GM21529 (cell line): ENCODE measurements at regions not wholly inside any gene's neighbourhood (a gene's known extent, or its start where the extent isn't known, plus 50 kb on each side); places are given as distances from the start of the nearest gene placed in this dataset.

Experiments
- ATAC-seq: cut with Tn5 transposase; IDR thresholded peaks from one replicate; pipeline ENCODE4 v1.9.1; 2021; ENCODE audit not compliant: unreplicated experiment

- ATAC-seq, result no peak
These were observed 137.2 kb downstream of the PFKFB3 start for GRCh38 chr10:6339891-6340290.

GRCh38 chr10:6342096-6342685, 139.5 kb downstream of the PFKFB3 start:
- ATAC-seq, result no peak

DNA sequence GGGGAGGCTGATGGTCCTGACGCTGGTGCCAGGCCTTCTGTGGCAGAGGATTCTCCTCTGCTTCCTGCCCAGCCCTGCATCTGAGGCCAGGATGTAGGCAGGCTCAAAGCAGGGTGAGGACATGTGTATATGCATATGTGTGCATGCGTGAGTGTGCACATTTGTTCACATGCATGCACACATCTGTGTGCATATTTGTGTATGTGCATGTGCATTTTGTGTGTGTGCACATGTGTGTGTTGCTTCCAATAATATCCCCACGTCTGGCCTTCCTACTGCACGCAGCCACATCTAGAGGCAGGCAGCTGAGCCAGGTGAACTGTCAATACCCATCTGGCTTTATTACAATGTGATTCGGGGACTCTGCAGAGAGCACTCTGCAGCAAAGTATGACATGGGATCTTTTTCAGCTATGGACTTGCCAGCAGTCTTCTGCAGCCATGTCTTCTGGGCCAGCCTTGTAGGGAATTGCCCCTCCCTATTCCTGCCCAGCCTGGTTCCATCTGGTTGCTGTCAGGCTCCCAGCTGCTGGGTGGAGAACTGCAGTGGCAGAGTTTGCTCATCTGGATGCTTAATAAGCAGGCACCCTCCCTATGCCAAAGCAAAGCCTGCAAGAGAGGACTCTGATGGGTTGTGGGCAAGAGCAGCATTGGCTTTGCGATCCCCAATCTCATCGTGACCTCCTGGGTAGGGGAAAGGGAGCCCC, 140.7 kb downstream of the PFKFB3 start:
- no peak for ATAC-seq

GRCh38 chr10:6345404-6345803, 142.7 kb downstream of the PFKFB3 start:
- ATAC-seq, result no peak

DNA sequence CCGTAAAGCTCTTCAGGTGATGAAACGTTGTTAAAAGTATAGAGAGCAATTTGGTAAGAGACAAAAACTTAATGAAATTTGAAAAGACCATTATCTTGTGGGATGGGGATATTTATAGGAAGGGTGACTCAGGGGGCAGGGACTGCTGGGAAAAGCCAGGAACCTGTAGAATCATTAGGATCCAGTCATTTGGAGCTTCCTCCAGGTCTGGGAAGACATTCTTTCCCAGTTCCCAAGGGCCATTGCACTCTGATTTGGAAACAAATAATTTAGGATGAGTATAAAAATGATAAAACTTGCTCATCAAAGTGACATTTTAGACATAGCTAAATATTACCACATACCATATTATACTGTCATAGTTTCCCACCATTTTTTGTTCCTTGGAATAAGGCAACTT, 143.9 kb downstream of the PFKFB3 start:
- no peak for ATAC-seq

GRCh38 chr10:6347391-6347951, 144.7 kb downstream of the PFKFB3 start:
- peak; percentile 11 for ATAC-seq

DNA sequence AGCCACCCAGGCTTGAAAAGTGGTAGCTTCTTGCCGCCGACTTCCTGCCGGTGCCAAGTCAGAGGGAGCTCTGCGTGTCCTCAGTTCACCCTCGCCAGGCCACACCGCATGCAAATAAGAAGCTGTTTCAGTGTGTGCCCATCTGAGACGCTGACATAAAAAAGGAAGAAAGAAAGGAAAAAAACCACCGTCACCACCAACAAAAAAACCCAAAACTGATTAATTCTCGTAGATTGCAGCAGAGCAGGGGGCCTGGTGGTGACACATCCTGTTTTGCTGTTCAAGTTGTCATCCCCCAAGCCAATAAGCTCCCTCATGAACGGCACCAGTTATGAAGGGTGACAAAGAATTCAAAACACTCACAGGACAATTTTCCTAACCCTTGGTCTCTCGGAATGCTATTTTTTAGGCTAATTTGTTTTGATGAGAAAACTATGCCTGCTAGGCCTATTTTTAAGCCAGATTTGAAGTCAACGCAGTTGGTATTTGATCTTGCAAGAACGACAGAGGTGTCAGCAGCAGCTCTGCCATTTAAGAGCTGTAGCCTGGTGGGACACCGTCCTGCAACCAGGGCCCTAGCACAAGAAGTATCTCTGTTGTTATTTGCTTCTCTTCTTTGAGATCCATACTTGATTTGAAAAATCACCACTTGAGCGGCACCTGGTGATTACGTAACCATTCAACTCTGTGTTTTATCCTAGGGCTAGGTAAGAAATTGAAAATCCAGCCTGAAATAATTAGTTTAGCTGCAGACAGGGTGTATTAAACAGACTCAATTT, 145.6 kb downstream of the PFKFB3 start:
- ATAC-seq, result peak; percentile 97

DNA sequence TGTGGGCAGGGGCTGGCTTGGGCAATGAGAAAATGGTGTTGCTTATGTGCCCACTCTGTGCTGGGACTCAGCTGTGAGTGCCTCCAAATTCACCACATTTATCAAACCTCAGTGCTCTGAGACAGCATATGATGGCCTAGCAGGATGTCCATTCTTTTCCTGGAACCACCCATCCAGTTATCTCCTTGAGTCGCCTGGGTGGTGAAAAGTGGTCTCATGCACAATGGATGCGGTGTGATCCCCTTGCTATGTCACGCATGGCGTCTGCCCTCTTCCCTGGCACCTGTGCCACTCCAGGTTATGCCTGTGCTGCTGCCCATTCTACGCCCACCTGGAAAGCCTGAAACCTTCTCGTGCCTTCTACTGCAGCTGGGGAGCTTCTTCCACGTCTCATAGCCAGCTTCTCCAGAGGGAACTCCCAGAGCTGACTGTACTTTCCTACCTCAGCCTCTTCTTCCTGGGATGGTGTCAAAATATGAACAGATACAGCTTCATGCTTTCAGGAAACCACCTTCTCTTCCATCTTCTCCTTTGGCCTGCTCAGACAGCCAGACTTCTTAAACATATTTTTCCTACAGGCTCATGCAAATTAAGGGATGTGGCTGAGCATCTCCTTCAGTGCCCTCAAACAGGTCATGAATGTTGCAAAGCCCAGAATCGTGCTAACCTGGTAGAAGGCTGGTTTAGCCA, 147.3 kb downstream of the PFKFB3 start:
- ATAC-seq, result no peak

GRCh38 chr10:6350609-6351008, 147.9 kb downstream of the PFKFB3 start:
- ATAC-seq, result no peak

GRCh38 chr10:6351495-6351894, 148.8 kb downstream of the PFKFB3 start:
- ATAC-seq, result no peak

DNA sequence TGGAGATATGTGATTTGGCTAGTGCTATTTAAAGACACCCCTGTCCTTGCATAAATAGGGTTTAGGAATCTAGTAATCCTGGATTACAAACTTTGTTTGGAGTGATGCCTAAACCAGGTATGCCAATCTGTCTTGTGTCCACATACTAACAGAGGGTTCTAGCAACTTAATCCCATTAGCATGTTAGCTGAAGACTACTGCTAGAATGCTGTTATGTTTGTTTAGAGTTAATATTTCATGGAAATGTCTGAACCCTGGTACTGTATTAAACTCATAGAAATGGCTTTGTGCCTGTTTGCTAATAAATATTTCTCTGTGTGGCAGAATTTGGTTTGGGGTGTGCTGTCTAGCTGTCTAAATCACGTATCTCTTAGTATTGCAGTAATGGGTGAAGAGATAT, 150.8 kb downstream of the PFKFB3 start:
- no peak for ATAC-seq

DNA sequence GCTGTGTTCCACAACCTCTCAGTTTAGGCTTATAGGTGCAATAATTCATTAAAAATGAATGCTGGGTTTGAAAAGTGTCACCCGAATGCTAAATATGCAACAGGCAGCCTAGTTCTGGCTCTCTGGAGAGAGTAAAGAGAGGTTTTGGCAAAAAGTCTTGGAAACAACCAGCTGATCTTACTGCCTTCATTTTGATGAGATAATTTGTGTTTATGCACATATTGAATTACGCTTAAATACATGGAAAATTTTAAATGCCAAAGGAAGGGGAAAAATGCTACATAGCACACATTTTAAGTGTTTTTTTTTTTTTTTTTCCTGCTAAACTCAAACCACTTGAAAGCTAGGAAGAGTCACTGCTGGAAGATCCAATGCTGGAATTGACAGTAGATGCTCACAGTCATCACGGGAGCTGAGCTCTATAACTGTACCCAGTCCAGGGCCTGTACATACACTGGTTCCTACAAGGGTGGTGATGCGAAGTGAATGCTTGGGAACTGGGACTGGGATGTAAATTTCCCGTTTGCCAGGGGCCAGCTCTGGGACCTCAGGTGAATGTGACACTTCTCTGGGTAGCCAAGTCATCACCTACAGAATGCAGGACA, 151.5 kb downstream of the PFKFB3 start:
- ATAC-seq, result no peak

GRCh38 chr10:6356280-6356793, 153.6 kb downstream of the PFKFB3 start:
- no peak for ATAC-seq

GRCh38 chr10:6361869-6362268, 159.1 kb downstream of the PFKFB3 start:
- no peak for ATAC-seq

GRCh38 chr10:6362879-6363278, 160.1 kb downstream of the PFKFB3 start:
- no peak for ATAC-seq

DNA sequence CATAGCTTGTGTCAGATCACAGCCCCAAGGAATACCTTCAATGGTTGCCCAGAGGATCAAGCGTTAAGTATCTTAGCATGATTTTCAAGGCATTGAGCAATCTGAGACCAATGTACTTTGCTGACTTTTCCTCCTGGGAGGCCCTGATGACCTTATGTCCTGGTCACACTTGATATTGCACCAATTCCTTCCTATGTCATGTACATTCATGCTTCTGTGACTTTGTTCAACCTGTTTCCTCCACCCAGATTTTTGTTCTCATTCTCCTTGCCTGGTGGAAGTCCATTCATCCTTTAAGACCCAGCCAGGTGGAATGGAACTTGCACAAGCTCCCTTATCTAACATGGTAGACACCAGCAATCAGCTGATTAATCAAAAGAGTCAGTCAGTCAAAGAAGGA, 160.8 kb downstream of the PFKFB3 start:
- ATAC-seq, result no peak

DNA sequence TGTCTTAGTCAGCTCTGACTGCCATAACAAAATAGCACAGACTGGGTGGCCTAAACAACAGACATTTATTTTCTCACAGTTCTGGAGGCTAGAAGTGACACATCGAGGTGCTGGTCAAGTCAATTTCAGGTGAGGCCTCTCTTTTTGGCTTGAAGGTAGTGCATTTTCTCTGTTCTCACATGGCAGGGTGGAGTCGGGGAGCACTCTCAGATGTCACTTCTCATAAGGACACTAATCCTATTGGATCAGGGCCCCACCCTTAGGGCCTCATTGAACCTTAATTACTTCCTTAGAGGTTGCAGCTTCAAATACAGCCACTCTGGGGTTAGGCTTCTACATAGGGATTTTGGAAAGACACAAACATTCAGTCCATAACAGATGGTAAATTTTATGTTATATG, 161.6 kb downstream of the PFKFB3 start:
- ATAC-seq, result no peak

DNA sequence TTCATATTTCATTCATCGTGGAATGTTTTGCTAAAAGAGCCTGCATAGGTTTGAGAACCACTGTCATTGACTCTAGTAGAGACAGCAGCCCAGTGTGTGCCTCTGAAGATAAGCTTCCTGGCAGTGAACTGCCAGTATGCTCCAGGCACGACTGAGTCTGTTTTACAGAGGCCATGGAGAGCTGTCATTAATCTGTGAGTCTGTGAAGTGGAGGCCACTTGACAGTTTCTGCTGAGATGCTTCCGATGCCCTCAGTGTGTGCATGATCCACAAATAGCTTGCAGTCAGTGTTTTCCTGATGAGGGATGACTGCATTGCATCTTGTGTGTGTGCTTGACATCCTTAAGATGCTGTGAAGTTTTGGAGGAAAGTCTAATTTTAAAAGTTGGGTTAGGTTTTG, 162.2 kb downstream of the PFKFB3 start:
- ATAC-seq, result no peak

DNA sequence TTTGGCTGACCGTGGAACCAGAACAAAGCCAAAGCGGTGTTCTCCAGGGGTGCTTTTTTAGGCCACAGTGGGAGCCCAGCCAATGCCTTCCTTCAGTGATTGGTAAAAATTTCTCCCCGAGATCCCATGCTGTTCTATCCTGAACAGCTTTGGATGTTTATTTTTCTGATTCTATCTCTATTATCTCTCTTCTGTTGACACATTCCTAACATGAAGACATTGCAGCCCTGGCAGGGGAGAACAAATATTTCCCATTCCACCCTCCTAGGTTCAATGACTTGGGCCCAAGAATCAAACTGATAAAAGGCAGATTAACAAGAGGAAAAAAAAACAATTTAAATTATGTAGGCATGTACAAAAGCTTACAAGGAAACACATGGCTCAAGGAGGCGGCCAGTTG, 162.7 kb downstream of the PFKFB3 start:
- ATAC-seq, result no peak
